RKO (cell line): ENCODE measurements at regions not wholly inside any gene's neighbourhood (a gene's known extent, or its start where the extent isn't known, plus 50 kb on each side); places are given as distances from the start of the nearest gene placed in this dataset.
A peak's percentile ranks its signal among the peaks of the same experiment; 100 is the strongest.
"Not testable (repeated sequence)": the region's sequence is repeated elsewhere in the genome, so short reads cannot be mapped to it uniquely, and the experiment has no call there.

ENCODE experiments used
- DNase-seq: peaks from one replicate; pipeline ENCODE4 v3.0.0-alpha.2; 2016; ENCODE audit warnings: low spot score

GRCh38 chr13:87877477-87877876, 206.3 kb downstream of the SLITRK5 start:
- DNase-seq, result no peak

- DNase-seq, result no peak
These were observed 207.5 kb downstream of the SLITRK5 start for GRCh38 chr13:87878706-87879105.

GRCh38 chr13:87884884-87885283, 213.7 kb downstream of the SLITRK5 start:
- DNase-seq, result peak; percentile 52

DNA sequence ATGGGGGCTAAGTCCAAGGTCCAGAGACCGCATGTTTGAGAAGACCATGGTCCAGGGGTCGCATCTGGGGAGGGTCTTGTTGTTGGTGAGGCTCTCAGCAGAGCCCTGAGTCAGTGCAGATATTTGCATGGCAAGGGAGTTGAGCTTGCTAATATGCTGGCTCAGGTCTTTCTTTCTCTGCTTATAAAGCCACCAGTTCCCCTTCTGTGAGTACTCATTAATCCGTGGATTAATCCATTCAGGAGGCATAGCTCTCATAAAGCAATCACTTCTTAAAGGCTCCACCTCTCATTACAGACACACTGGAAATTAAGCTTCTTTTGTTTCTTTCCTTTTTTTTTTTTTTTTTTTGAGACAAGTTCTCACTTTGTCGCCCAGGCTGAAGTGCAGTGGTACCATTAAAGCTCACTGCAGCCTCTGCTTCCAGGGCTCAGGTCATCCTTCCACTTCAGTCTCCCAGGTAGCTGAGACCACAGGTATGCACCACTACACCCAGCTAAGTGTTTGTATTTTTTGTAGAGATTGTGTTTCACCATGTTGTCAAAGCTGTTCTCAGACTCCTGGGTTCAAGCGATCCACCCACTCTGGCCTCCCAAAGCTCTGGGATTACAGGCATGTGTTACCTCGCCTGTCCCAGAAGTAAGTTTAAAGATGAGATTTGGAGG, 216.4 kb downstream of the SLITRK5 start:
- DNase-seq, result no peak

DNA sequence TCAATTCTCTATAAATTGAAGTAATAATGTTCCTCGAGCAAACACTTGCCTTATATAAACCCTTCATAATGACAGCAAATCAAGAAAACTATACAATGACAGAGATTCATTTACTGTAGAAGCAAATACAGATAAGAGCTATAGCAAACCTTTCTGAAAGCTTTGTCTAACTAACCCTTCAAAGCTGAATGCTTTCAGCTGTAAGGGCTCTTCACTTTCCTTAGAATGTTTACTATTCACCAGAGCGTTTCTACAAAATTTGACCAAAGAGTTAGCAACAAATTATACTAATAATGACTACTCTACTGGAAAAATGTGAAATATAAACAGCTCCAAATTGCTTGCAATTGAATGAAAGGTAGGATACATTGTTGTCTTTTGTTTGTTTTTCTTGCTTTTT, 218.1 kb downstream of the SLITRK5 start:
- DNase-seq, result no peak

- DNase-seq, result no peak
These were observed 222.0 kb downstream of the SLITRK5 start for GRCh38 chr13:87893186-87893585.

GRCh38 chr13:87894059-87894458, 222.9 kb downstream of the SLITRK5 start:
- DNase-seq, result no peak

DNA sequence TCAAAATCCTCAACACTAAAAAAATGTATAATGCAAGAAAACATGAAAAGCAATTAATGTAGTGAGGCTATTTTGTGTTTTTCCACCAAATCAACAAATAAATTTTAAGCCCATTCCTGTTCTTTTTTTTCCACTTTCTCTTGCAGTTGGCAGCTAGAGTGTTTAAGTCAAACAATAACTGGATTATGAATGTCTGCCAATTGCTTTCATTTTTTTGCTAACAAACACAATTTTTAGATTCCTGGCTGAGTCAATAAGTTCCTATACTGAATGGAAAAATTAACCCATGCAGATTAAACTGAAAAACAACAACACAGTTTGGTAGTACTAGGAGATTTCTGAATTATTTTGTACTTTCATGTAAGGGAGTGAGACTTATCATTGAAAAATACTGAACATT, 232.4 kb downstream of the SLITRK5 start:
- DNase-seq, result no peak

- no peak for DNase-seq
These were observed 235.2 kb downstream of the SLITRK5 start for GRCh38 chr13:87906411-87906810.

DNA sequence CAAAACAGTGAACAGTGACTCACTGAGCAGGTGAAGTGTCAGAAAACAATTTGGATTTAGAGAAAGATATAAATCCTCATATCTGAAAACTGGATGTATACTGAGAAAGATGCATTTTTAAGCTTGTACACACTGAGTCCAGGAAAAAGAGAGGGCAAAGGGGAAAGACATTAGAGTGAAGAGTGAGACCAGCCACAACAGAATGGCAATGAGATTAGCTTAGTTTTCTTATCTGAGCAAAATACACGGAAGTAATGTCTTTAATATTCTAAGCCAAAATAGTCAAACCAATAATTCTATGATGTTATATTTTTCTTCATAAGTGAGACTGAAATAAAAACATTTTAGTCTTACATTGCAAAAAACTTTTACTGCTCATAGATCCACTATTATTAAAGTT, 236.0 kb downstream of the SLITRK5 start:
- DNase-seq, result peak; percentile 3

- no peak for DNase-seq
These were observed 248.8 kb downstream of the SLITRK5 start for GRCh38 chr13:87919956-87920355.

DNA sequence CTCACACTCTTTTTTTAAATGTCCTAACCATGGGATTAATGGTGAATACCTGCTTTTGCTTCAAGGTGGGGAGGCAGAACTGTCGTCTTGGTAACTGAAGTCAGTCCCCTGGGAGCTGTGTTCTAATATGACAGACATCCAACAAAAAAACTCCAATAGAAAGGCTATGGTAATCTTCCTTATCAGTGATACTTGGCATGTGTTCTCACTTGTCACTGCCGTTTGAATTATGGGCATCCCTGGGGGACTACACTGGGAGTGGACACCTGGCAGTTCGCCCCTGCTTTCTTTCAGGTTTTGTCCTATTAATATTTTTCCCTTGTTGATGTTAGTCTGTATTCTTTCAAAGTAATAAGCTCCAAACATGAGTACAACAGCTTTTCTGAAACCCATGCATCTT, 252.6 kb downstream of the SLITRK5 start:
- DNase-seq, result no peak

DNA sequence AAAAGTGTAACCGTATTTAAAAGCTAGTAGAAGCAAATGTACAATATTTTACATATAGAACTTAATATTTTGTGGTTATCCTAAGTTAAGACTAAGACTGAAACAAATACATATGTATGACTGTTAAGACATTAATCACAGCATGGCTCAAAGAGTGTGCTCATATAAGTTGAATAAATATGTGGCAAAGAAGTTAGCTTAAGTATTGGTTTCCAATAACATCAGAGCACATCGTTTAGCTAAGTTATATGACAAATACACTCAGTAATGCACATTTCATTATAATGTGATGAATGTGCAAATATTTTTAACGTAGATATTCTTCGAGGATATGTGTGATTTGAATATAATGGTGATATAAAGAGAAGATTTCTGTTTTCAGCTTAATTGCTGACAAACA, 253.8 kb downstream of the SLITRK5 start:
- DNase-seq, result no peak

- DNase-seq, result no peak
These were observed 269.6 kb downstream of the SLITRK5 start for GRCh38 chr13:87940776-87941175.

DNA sequence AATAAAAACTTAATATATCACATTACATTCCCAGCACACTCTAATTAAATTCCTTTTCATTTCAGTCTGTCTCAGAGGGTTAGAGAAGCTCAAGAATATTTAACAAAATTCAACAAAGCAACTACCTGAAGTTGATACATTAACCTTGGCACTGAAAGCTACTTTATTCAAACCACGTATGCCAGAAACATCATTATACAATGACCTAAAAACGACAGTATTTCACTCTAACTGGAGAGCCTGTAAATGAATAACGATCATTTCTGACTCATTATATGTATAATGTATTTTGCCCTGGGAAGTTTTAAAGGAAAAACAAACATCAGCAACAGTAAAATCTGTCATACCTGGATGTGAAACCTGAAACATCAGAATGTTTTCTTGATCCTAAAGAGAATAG, 270.1 kb downstream of the SLITRK5 start:
- no peak for DNase-seq

DNA sequence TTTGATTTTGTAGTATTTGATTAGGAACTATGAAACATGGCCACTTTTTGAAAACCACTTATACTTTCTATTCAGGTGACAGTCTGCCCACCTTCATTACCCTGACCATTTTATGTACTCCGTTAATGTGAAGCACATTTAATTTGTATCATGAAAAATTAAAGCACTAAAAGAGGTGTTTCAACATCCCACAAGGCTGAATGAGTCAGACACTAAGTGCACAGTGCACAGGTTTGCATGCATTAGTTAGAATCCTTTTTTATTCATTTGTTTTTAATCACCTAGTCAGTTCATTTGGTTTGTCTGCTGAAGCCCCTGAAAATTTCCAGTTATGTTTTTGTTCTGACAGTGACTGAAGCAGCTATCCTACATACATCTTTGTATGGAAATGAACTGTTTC, 271.0 kb downstream of the SLITRK5 start:
- DNase-seq, result no peak

GRCh38 chr13:87944038-87944437, 272.9 kb downstream of the SLITRK5 start:
- no peak for DNase-seq

GRCh38 chr13:87952377-87952776, 281.2 kb downstream of the SLITRK5 start:
- no peak for DNase-seq

DNA sequence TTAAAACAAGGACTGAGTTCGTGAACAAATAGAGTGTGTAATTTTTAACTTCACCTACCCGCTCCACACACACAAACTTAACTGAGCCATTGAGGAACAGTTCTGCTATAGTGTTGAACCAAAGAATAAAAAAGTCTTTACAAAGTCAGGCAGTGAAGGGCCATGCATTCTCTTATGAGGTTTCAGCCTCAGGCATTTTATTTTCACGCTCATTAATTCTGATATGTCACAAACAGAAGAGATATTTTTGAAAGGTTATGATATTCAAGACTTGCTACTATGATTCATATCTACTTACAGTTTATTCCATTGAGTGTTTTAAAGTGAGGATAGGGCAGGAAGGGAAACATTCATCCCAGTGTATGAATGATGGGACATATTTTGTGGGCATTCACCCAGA, 282.2 kb downstream of the SLITRK5 start:
- no peak for DNase-seq

DNA sequence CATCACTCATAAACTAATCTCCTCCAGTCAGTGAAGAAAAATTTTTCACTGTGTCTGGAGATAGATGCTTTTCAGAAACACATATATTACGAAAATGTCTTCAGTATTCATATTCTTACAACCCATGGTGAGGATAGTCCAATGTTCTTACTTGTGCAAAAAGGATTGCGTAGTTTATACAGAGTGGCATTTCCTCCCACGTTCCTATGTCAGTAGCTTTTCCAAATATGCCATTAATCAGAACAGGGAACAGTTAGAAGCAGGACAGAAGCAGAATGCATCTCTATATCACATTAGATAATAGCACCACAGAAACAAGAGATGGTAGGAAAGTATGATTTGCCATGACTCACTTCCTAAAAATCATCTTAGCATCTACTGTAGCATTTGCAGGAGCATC, 282.9 kb downstream of the SLITRK5 start:
- peak; percentile 9 for DNase-seq

- peak; percentile 3 for DNase-seq
These were observed 290.4 kb downstream of the SLITRK5 start for GRCh38 chr13:87961546-87961945.

- DNase-seq, result no peak
These were observed 301.4 kb downstream of the SLITRK5 start for GRCh38 chr13:87972568-87972967.

GRCh38 chr13:87975035-87975434, 303.9 kb downstream of the SLITRK5 start:
- DNase-seq, result no peak

GRCh38 chr13:87976650-87977049, 305.5 kb downstream of the SLITRK5 start:
- DNase-seq, result not testable (repeated sequence)

DNA sequence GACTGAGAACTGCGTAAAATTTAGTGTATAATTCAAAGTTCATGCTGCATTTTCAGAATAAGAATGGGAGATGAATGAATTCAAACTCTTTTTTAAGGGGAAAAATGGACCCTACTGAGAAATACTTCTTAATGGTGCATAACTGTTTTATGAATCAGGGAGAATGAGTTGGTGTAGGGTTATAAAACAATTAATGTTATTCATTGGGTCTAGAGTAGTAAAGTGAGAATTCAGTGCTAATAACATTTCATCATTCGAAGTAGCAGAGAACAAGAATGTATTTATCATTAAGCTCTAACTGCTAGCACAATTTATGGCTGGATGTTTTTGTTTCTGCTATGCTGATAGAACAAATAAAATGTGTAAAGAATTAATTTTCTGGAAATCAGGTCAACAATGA, 310.2 kb downstream of the SLITRK5 start:
- DNase-seq, result no peak
